HepG2 (cell line): ENCODE measurements at regions not wholly inside any gene's neighbourhood (a gene's known extent, or its start where the extent isn't known, plus 50 kb on each side); places are given as distances from the start of the nearest gene placed in this dataset.

Experiments
- ATF7-NPFF ChIP-seq: sonication (generic); formaldehyde crosslinking; IDR thresholded peaks from 2 replicates; pipeline ENCODE4 v1.8.1; 2023; ENCODE audit warnings: mild to moderate bottlenecking, low read depth, missing genetic modification reagents, moderate library complexity
- DNMT3B ChIP-seq: conservative IDR thresholded peaks from 2 replicates; pipeline ENCODE4 v1.6.1; 2016; ENCODE audit warnings: missing biosample characterization, control low read depth
- FOXK2 ChIP-seq: fragments of 450-650 bp; IDR thresholded peaks from 2 replicates; pipeline ENCODE4 v1.6.1; 2016
- HCFC1 ChIP-seq: fragments of 150-350 bp; IDR thresholded peaks from 2 replicates; pipeline ENCODE4 v1.6.1; 2014; ENCODE audit warnings: low read depth, low read length
- KDM5A ChIP-seq: fragments of 200-600 bp; sonication (generic); IDR thresholded peaks from 2 replicates; pipeline ENCODE4 v1.7.0; 2018; ENCODE audit warnings: antibody characterized with exemption, mild to moderate bottlenecking, low read length, borderline replicate concordance
- MAFG ChIP-seq: sonication (generic); formaldehyde crosslinking; IDR thresholded peaks from 2 replicates; pipeline ENCODE4 v1.5.1; 2020; ENCODE audit warnings: mild to moderate bottlenecking, missing genetic modification reagents
- NFIC ChIP-seq: IDR thresholded peaks from 2 replicates; pipeline ENCODE4 v1.6.1; 2012; ENCODE audit warnings: mild to moderate bottlenecking, low read length, inconsistent platforms
- RFXAP ChIP-seq: sonication (generic); formaldehyde crosslinking; IDR thresholded peaks from 2 replicates; pipeline ENCODE4 v1.4.0; 2020; ENCODE audit warnings: missing genetic modification reagents, borderline replicate concordance
- SP4 ChIP-seq: sonication (generic); formaldehyde crosslinking; IDR thresholded peaks from 2 replicates; pipeline ENCODE4 v1.8.1; 2023; ENCODE audit warnings: mild to moderate bottlenecking, missing genetic modification reagents
- SP5 ChIP-seq: IDR thresholded peaks from 2 replicates; pipeline ENCODE4 v1.6.1; 2016; ENCODE audit warnings: low read depth, borderline replicate concordance
- SUZ12 ChIP-seq: fragments of 150-350 bp; IDR thresholded peaks from 2 replicates; pipeline ENCODE4 v1.6.1; 2014; ENCODE audit warnings: low read depth, low read length
- U2AF2 ChIP-seq: fragments of 200-400 bp; formaldehyde crosslinking; IDR thresholded peaks from 2 replicates; pipeline ENCODE4 v1.6.1; 2017; ENCODE audit warnings: low read depth, mild to moderate bottlenecking, low read length
- ZNF234 ChIP-seq: sonication (generic); formaldehyde crosslinking; conservative IDR thresholded peaks from 2 replicates; pipeline ENCODE4 v1.5.1; 2020; ENCODE audit warnings: mild to moderate bottlenecking, missing genetic modification reagents
- ZNF263 ChIP-seq: sonication (generic); formaldehyde crosslinking; IDR thresholded peaks from 2 replicates; pipeline ENCODE4 v1.4.0; 2020; ENCODE audit warnings: missing genetic modification reagents
- ZNF326 ChIP-seq: sonication (generic); formaldehyde crosslinking; IDR thresholded peaks from 2 replicates; pipeline ENCODE4 v1.4.0; 2020; ENCODE audit warnings: missing genetic modification reagents, borderline replicate concordance
- TF ChIP-seq, protein P1 (sequence below): sonication (generic); formaldehyde crosslinking; IDR thresholded peaks from 2 replicates; pipeline ENCODE4 v1.4.0; 2020; ENCODE audit warnings: missing genetic modification reagents, borderline replicate concordance
- TF ChIP-seq, protein P2 (sequence below): sonication (generic); formaldehyde crosslinking; IDR thresholded peaks from 2 replicates; pipeline ENCODE4 v1.4.0; 2020; ENCODE audit warnings: missing genetic modification reagents
- TF ChIP-seq, protein P3 (sequence below): IDR thresholded peaks from 2 replicates; pipeline ENCODE4 v1.6.1; 2012; ENCODE audit warnings: low read depth, low read length, improper control_type of control experiment
- TF ChIP-seq, protein P4 (sequence below): sonication (generic); formaldehyde crosslinking; IDR thresholded peaks from 2 replicates; pipeline ENCODE4 v1.5.0; 2020; ENCODE audit warnings: missing genetic modification reagents, mild to moderate bottlenecking, borderline replicate concordance
- TF ChIP-seq, protein P5 (sequence below): sonication (generic); formaldehyde crosslinking; IDR thresholded peaks from 2 replicates; pipeline ENCODE4 v1.8.0; 2022; ENCODE audit warnings: mild to moderate bottlenecking, missing genetic modification reagents

DNA sequence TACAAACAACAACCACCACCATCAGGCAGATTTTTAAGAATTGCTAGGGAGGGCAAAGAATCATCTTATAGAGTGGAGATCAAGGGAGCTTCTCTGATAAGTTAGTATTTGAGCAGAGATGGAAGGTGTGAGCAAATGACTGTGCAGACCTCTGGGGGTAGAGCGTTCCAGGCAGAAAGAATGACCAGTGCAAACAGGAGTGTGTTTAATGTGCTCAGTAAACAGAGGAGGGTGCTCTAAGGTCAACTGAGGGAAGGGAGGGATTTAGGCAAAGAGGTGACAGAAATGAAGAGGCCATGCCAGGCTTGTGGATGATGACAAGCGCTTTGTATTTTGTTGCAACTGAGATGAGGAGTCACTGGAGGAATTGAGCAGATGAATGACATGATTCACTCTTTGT is 172.5 kb upstream of the GJB5 start (continued):
- TF ChIP-seq, protein P1, sequence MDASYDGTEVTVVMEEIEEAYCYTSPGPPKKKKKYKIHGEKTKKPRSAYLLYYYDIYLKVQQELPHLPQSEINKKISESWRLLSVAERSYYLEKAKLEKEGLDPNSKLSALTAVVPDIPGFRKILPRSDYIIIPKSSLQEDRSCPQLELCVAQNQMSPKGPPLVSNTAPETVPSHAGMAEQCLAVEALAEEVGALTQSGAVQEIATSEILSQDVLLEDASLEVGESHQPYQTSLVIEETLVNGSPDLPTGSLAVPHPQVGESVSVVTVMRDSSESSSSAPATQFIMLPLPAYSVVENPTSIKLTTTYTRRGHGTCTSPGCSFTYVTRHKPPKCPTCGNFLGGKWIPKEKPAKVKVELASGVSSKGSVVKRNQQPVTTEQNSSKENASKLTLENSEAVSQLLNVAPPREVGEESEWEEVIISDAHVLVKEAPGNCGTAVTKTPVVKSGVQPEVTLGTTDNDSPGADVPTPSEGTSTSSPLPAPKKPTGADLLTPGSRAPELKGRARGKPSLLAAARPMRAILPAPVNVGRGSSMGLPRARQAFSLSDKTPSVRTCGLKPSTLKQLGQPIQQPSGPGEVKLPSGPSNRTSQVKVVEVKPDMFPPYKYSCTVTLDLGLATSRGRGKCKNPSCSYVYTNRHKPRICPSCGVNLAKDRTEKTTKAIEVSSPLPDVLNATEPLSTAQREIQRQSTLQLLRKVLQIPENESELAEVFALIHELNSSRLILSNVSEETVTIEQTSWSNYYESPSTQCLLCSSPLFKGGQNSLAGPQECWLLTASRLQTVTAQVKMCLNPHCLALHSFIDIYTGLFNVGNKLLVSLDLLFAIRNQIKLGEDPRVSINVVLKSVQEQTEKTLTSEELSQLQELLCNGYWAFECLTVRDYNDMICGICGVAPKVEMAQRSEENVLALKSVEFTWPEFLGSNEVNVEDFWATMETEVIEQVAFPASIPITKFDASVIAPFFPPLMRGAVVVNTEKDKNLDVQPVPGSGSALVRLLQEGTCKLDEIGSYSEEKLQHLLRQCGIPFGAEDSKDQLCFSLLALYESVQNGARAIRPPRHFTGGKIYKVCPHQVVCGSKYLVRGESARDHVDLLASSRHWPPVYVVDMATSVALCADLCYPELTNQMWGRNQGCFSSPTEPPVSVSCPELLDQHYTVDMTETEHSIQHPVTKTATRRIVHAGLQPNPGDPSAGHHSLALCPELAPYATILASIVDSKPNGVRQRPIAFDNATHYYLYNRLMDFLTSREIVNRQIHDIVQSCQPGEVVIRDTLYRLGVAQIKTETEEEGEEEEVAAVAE (CRISPR knock-in tag) = no peak
- TF ChIP-seq, protein P2, sequence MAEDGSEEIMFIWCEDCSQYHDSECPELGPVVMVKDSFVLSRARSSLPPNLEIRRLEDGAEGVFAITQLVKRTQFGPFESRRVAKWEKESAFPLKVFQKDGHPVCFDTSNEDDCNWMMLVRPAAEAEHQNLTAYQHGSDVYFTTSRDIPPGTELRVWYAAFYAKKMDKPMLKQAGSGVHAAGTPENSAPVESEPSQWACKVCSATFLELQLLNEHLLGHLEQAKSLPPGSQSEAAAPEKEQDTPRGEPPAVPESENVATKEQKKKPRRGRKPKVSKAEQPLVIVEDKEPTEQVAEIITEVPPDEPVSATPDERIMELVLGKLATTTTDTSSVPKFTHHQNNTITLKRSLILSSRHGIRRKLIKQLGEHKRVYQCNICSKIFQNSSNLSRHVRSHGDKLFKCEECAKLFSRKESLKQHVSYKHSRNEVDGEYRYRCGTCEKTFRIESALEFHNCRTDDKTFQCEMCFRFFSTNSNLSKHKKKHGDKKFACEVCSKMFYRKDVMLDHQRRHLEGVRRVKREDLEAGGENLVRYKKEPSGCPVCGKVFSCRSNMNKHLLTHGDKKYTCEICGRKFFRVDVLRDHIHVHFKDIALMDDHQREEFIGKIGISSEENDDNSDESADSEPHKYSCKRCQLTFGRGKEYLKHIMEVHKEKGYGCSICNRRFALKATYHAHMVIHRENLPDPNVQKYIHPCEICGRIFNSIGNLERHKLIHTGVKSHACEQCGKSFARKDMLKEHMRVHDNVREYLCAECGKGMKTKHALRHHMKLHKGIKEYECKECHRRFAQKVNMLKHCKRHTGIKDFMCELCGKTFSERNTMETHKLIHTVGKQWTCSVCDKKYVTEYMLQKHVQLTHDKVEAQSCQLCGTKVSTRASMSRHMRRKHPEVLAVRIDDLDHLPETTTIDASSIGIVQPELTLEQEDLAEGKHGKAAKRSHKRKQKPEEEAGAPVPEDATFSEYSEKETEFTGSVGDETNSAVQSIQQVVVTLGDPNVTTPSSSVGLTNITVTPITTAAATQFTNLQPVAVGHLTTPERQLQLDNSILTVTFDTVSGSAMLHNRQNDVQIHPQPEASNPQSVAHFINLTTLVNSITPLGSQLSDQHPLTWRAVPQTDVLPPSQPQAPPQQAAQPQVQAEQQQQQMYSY = no peak
- TF ChIP-seq NFIC (no peak), SUZ12 (no peak), ZNF326 (CRISPR knock-in tag) (no peak), U2AF2 (no peak), RFXAP (no peak), HCFC1 (no peak), KDM5A (no peak), ATF7-NPFF (CRISPR knock-in tag) (no peak), MAFG (CRISPR knock-in tag) (no peak), ZNF234 (CRISPR knock-in tag) (no peak), SP5 (CRISPR knock-in tag) (0 out of 2 replicates have a peak, but pooled peaks have one; percentile 25), SP4 (CRISPR knock-in tag) (no peak), DNMT3B (CRISPR knock-in tag) (no peak), ZNF263 (CRISPR knock-in tag) (peak; percentile 65), FOXK2 (no peak)
- TF ChIP-seq, protein P3, sequence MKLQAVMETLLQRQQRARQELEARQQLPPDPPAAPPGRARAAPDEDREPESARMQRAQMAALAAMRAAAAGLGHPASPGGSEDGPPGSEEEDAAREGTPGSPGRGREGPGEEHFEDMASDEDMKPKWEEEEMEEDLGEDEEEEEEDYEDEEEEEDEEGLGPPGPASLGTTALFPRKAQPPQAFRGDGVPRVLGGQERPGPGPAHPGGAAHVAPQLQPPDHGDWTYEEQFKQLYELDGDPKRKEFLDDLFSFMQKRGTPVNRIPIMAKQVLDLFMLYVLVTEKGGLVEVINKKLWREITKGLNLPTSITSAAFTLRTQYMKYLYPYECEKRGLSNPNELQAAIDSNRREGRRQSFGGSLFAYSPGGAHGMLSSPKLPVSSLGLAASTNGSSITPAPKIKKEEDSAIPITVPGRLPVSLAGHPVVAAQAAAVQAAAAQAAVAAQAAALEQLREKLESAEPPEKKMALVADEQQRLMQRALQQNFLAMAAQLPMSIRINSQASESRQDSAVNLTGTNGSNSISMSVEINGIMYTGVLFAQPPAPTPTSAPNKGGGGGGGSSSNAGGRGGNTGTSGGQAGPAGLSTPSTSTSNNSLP = no peak
- TF ChIP-seq, protein P4, sequence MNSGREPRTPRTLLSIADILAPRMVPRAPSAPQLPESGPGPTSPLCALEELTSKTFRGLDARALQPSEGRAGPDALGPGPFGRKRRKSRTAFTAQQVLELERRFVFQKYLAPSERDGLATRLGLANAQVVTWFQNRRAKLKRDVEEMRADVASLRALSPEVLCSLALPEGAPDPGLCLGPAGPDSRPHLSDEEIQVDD (CRISPR knock-in tag) = no peak
- TF ChIP-seq, protein P5, sequence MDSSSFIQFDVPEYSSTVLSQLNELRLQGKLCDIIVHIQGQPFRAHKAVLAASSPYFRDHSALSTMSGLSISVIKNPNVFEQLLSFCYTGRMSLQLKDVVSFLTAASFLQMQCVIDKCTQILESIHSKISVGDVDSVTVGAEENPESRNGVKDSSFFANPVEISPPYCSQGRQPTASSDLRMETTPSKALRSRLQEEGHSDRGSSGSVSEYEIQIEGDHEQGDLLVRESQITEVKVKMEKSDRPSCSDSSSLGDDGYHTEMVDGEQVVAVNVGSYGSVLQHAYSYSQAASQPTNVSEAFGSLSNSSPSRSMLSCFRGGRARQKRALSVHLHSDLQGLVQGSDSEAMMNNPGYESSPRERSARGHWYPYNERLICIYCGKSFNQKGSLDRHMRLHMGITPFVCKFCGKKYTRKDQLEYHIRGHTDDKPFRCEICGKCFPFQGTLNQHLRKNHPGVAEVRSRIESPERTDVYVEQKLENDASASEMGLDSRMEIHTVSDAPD = no peak
